H1 (cell line): ENCODE measurements at regions not wholly inside any gene's neighbourhood (a gene's known extent, or its start where the extent isn't known, plus 50 kb on each side); places are given as distances from the start of the nearest gene placed in this dataset.

ENCODE experiments used
- CTCF ChIA-PET: fragments of 300-600 bp; sonication (Branson Sonifier 250); formaldehyde crosslinking; loops from one replicate; lab custom pipeline; 2021; ENCODE audit not compliant: partially characterized antibody; lab: Charles Lee
- POLR2A ChIA-PET: fragments of 300-600 bp; sonication (Branson Sonifier 250); formaldehyde crosslinking; loops from one replicate; lab custom pipeline; 2021; ENCODE audit warnings: inconsistent platforms; ENCODE audit not compliant: partially characterized antibody; lab: Charles Lee
- DNase-seq, 2 experiments: peaks; one replicate each; pipeline versions ENCODE4 v3.0.0 to v3.0.0-alpha.2; 2010 to 2022; ENCODE audit warnings: low spot score in 2 of 2, low read depth in 1 of 2, mixed read lengths in 1 of 2
- FAIRE-seq: peaks from 2 replicates; lab custom pipeline; 2011; peaks lifted over from hg19 to GRCh38; lab: Jason Lieb, UNC
- H2AFZ ChIP-seq: 2 replicates; pipeline ENCODE4 v1.8.1; 2012; ENCODE audit warnings: low read length, inconsistent platforms
- H2AK5ac ChIP-seq: 2 replicates; pipeline ENCODE4 v1.6.1; 2013; ENCODE audit warnings: low read depth, low read length
- H2BK120ac ChIP-seq: replicated peaks from 2 replicates; pipeline ENCODE3; 2013; ENCODE audit warnings: low read depth, low read length, inconsistent platforms
- H2BK12ac ChIP-seq: 2 replicates; pipeline ENCODE4 v1.6.1; 2013; ENCODE audit warnings: low read depth, low read length
- H2BK15ac ChIP-seq: 2 replicates; pipeline ENCODE4 v1.6.1; 2013; ENCODE audit warnings: low read length
- H2BK20ac ChIP-seq: 2 replicates; pipeline ENCODE4 v1.6.1; 2013; ENCODE audit warnings: low read length
- H2BK5ac ChIP-seq: 2 replicates; pipeline ENCODE4 v1.6.1; 2013; ENCODE audit warnings: low read depth, low read length
- H3K14ac ChIP-seq: 2 replicates; pipeline ENCODE4 v1.6.1; 2013; ENCODE audit warnings: inconsistent platforms; ENCODE audit not compliant: insufficient read length
- H3K18ac ChIP-seq: 2 replicates; pipeline ENCODE4 v1.6.1; 2013; ENCODE audit warnings: low read length; ENCODE audit errors: extremely low read depth
- H3K23ac ChIP-seq: 2 replicates; pipeline ENCODE4 v1.6.1; 2013; ENCODE audit warnings: inconsistent platforms; ENCODE audit not compliant: insufficient read length
- H3K23me2 ChIP-seq: 2 replicates; pipeline ENCODE4 v1.6.1; 2013; ENCODE audit warnings: low read depth, low read length
- H3K27ac ChIP-seq: 2 replicates; pipeline ENCODE4 v1.6.1; 2011; ENCODE audit warnings: low read depth, low read length, inconsistent platforms
- H3K27me3 ChIP-seq, 4 experiments: replicated peaks in 1 of 4; 1 replicate in 1 of 4; 2 replicates in 3 of 4; pipeline versions ENCODE4 v1.6.1 to v1.8.1; 2011 to 2013; ENCODE audit warnings: low read length in 3 of 4, mild to moderate bottlenecking in 3 of 4, inconsistent platforms in 2 of 4, mixed read lengths in 2 of 4, moderate library complexity in 1 of 4; ENCODE audit not compliant: control insufficient read depth in 3 of 4, insufficient read depth in 3 of 4; ENCODE audit errors: extremely low read depth in 1 of 4
- H3K36me3 ChIP-seq, 4 experiments: 2 replicates each; pipeline versions ENCODE4 v1.6.1 to v1.8.1; 2011 to 2013; ENCODE audit warnings: mild to moderate bottlenecking in 4 of 4, low read length in 3 of 4, moderate library complexity in 2 of 4, control low read depth in 1 of 4, inconsistent platforms in 1 of 4; ENCODE audit not compliant: insufficient read depth in 4 of 4, control insufficient read depth in 2 of 4
- H3K4ac ChIP-seq: replicated peaks from 2 replicates; pipeline ENCODE3; 2013; ENCODE audit warnings: low read length, low read depth, mixed read lengths, inconsistent platforms; ENCODE audit not compliant: insufficient read length
- H3K4me1 ChIP-seq, 4 experiments: replicated peaks in 1 of 4; 1 replicate in 1 of 4; 2 replicates in 3 of 4; pipeline versions ENCODE4 v1.6.1 to v1.8.1; 2011 to 2013; ENCODE audit warnings: low read length in 3 of 4, inconsistent platforms in 2 of 4, mixed read lengths in 1 of 4; ENCODE audit not compliant: insufficient read depth in 4 of 4, control insufficient read depth in 3 of 4
- H3K4me2 ChIP-seq, 2 experiments: 2 replicates each; pipeline versions ENCODE4 v1.6.1 to v1.8.1; 2011 to 2013; ENCODE audit warnings: low read depth in 2 of 2, low read length in 2 of 2, control low read depth in 1 of 2, inconsistent platforms in 1 of 2, mild to moderate bottlenecking in 1 of 2; ENCODE audit not compliant: insufficient read depth in 1 of 2
- H3K4me3 ChIP-seq, 4 experiments: fragments of 200-600, 300-600 bp in 1 of 4; sonication (generic), shearing (Covaris generic), sonication (Bioruptor Twin) in 1 of 4; 2 replicates each; pipeline versions ENCODE4 v1.5.1 to v1.8.1; 2011 to 2016; ENCODE audit warnings: low read length in 4 of 4, low read depth in 3 of 4, control low read depth in 2 of 4, inconsistent platforms in 2 of 4, mild to moderate bottlenecking in 2 of 4, mixed read lengths in 1 of 4, moderate library complexity in 1 of 4; ENCODE audit not compliant: insufficient read depth in 2 of 4; ENCODE audit errors: extremely low read depth in 1 of 4
- H3K56ac ChIP-seq: replicated peaks from 2 replicates; pipeline ENCODE3; 2013; ENCODE audit warnings: low read depth, mild to moderate bottlenecking, mixed read lengths, low read length, inconsistent platforms; ENCODE audit not compliant: insufficient read length
- H3K79me1 ChIP-seq: 2 replicates; pipeline ENCODE4 v1.6.1; 2013; ENCODE audit warnings: low read depth, low read length, control low read depth
- H3K79me2 ChIP-seq, 2 experiments: 2 replicates each; pipeline versions ENCODE4 v1.6.1 to v1.8.1; 2012 to 2013; ENCODE audit warnings: low read length in 2 of 2, mild to moderate bottlenecking in 2 of 2, inconsistent platforms in 1 of 2; ENCODE audit not compliant: insufficient read depth in 2 of 2, control insufficient read depth in 1 of 2
- H3K9ac ChIP-seq, 4 experiments: replicated peaks in 1 of 4; 1 replicate in 1 of 4; 2 replicates in 3 of 4; pipeline versions ENCODE4 v1.6.1 to v1.8.1; 2011 to 2013; ENCODE audit warnings: low read depth in 3 of 4, low read length in 3 of 4, control low read depth in 2 of 4, mild to moderate bottlenecking in 2 of 4, moderate library complexity in 2 of 4, inconsistent platforms in 1 of 4; ENCODE audit errors: extremely low read depth in 1 of 4
- H3K9me3 ChIP-seq, 2 experiments: 2 replicates each; pipeline versions ENCODE4 v1.6.1 to v1.8.1; 2012 to 2013; ENCODE audit warnings: mild to moderate bottlenecking in 2 of 2, moderate library complexity in 2 of 2, control low read depth in 1 of 2, inconsistent platforms in 1 of 2, low read depth in 1 of 2, low read length in 1 of 2, mixed read lengths in 1 of 2; ENCODE audit not compliant: insufficient read depth in 2 of 2
- H4K20me1 ChIP-seq, 2 experiments: replicated peaks in 1 of 2; 2 replicates each; pipeline versions ENCODE3 to v1.8.1; 2011 to 2013; ENCODE audit warnings: inconsistent platforms in 2 of 2, low read length in 2 of 2, mild to moderate bottlenecking in 1 of 2; ENCODE audit not compliant: insufficient read depth in 2 of 2, control insufficient read depth in 1 of 2
- H4K5ac ChIP-seq: 2 replicates; pipeline ENCODE4 v1.6.1; 2013; ENCODE audit warnings: low read length, low read depth, mixed read lengths, inconsistent platforms; ENCODE audit not compliant: insufficient read length
- H4K8ac ChIP-seq: 2 replicates; pipeline ENCODE4 v1.8.0; 2013; ENCODE audit warnings: mild to moderate bottlenecking, moderate library complexity, low read length, inconsistent platforms; ENCODE audit not compliant: insufficient read depth; ENCODE audit errors: extremely low read depth
- H4K91ac ChIP-seq: replicated peaks from 2 replicates; pipeline ENCODE3; 2013; ENCODE audit warnings: low read length, mixed read lengths, inconsistent platforms; ENCODE audit not compliant: insufficient read length
- BACH1 ChIP-seq: IDR thresholded peaks from 2 replicates; pipeline ENCODE4 v1.6.1; 2012; ENCODE audit warnings: low read length, improper control_type of control experiment
- POLR2AphosphoS5 ChIP-seq: IDR thresholded peaks from 2 replicates; pipeline ENCODE4 v1.6.1; 2011; ENCODE audit warnings: low read depth, low read length
- SIRT6 ChIP-seq: IDR thresholded peaks from one replicate; pipeline ENCODE4 v1.7.1; 2012; ENCODE audit warnings: low read length, inconsistent platforms

- H2BK5ac ChIP-seq = no peak overlapping the region
- TF ChIP-seq POLR2AphosphoS5 = no peak
- TF ChIP-seq SIRT6 = no peak
- no peak for TF ChIP-seq BACH1
- TF ChIP-seq, all 59 proteins: peak for 0
- Histone ChIP-seq H2BK12ac (no peak overlapping the region), H3K9ac (no peak overlapping the region), H3K4ac (no peak overlapping the region), H4K5ac (no peak overlapping the region), H3K27me3 (no peaks in the 10 kb centered on the region; a peak in 1 of 7 replicates), H3K36me3 (no peaks in the 10 kb centered on the region), H2AFZ (no peak overlapping the region), H4K20me1 (no peaks in the 10 kb centered on the region), H2BK120ac (no peak overlapping the region), H3K27ac (no peak overlapping the region), H3K4me1 (no peaks in the 10 kb centered on the region), H3K23ac (no peak overlapping the region), H3K23me2 (no peaks in the 10 kb centered on the region), H3K56ac (no peak overlapping the region), H3K79me1 (no peaks in the 10 kb centered on the region), H4K8ac (no peak overlapping the region), H4K91ac (no peak overlapping the region), H3K18ac (no peak overlapping the region), H3K9me3 (no peaks in the 10 kb centered on the region), H2BK15ac (no peak overlapping the region), H3K4me3 (no peak overlapping the region), H2AK5ac (no peak overlapping the region), H3K4me2 (no peak overlapping the region), H3K14ac (no peak overlapping the region), H3K79me2 (no peaks in the 10 kb centered on the region), H2BK20ac (no peak overlapping the region)
- DNase-seq (no peak), FAIRE-seq (no peak)
- ChIA-PET POLR2A (no interaction called here), CTCF (interaction anchor here (0.7 to 1.2 kb wide), 2 partner anchors 9 to 179 kb away, joined by 3 read pairs; no protein-coding TSS in a partner anchor)
Observed at GRCh38 chr10:93178226-93178625, 104.5 kb downstream of the CYP26A1 start.
